ENCODE measurements at regions not wholly inside any gene's neighbourhood (a gene's known extent, or its start where the extent isn't known, plus 50 kb on each side); places are given as distances from the start of the nearest gene placed in this dataset.

- Histone ChIP-seq H3K36me3 (no peaks in the 10 kb centered on the region), H3K4me1 (no peaks in the 10 kb centered on the region), H3K27me3 (no peaks in the 10 kb centered on the region), H3K27ac (no peak overlapping the region), H3K9me3 (peaks cover 0 to 6% (median 0%) of the 10 kb centered on the region in 3 donors), H3K4me3 (no peak overlapping the region)
- TF ChIP-seq, protein P1, sequence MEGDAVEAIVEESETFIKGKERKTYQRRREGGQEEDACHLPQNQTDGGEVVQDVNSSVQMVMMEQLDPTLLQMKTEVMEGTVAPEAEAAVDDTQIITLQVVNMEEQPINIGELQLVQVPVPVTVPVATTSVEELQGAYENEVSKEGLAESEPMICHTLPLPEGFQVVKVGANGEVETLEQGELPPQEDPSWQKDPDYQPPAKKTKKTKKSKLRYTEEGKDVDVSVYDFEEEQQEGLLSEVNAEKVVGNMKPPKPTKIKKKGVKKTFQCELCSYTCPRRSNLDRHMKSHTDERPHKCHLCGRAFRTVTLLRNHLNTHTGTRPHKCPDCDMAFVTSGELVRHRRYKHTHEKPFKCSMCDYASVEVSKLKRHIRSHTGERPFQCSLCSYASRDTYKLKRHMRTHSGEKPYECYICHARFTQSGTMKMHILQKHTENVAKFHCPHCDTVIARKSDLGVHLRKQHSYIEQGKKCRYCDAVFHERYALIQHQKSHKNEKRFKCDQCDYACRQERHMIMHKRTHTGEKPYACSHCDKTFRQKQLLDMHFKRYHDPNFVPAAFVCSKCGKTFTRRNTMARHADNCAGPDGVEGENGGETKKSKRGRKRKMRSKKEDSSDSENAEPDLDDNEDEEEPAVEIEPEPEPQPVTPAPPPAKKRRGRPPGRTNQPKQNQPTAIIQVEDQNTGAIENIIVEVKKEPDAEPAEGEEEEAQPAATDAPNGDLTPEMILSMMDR (IDR thresholded peaks at IDR 0.05): no peak
- TF ChIP-seq POLR2A (IDR thresholded peaks at IDR 0.05) (no peak), EP300 (IDR thresholded peaks at IDR 0.05) (no peak), POLR2AphosphoS5 (IDR thresholded peaks at IDR 0.05) (no peak)
- no peak for ATAC-seq
- WGBS, 2 donors (ENCODE audit: low coverage in 1 of 2): 31% methylated on average over 3 of the region's 3 CpGs
Measured at GRCh38 chr4:135072553-135072952, 871.0 kb upstream of the PABPC4L start.

GRCh38 chr4:135065366-135065765, 863.8 kb upstream of the PABPC4L start:
- Histone ChIP-seq H3K27me3 (no peaks in the 10 kb centered on the region), H3K4me1 (no peaks in the 10 kb centered on the region), H3K4me3 (no peak overlapping the region), H3K9me3 (no peaks in the 10 kb centered on the region), H3K27ac (no peak overlapping the region), H3K36me3 (no peaks in the 10 kb centered on the region)
- 52 to 67% methylated on average over 1 to 2 of the region's 2 CpGs for WGBS, 2 donors (ENCODE audit: low coverage in 1 of 2)
- no peak for ATAC-seq
- TF ChIP-seq POLR2AphosphoS5 (IDR thresholded peaks at IDR 0.05): no peak
- TF ChIP-seq EP300 (IDR thresholded peaks at IDR 0.05): no peak
- TF ChIP-seq POLR2A (IDR thresholded peaks at IDR 0.05): no peak
- TF ChIP-seq, protein P1 (IDR thresholded peaks at IDR 0.05): no peak

- no peak overlapping the region for H3K4me3 ChIP-seq
- H3K27ac ChIP-seq: no peak overlapping the region
- no peaks in the 10 kb centered on the region for H3K4me1 ChIP-seq
- H3K27me3 ChIP-seq: no peaks in the 10 kb centered on the region
- no peaks in the 10 kb centered on the region for H3K9me3 ChIP-seq
- H3K36me3 ChIP-seq: no peaks in the 10 kb centered on the region
- ATAC-seq: no peak
- TF ChIP-seq, protein P1 (IDR thresholded peaks at IDR 0.05): no peak
- TF ChIP-seq POLR2AphosphoS5 (IDR thresholded peaks at IDR 0.05) (no peak), EP300 (IDR thresholded peaks at IDR 0.05) (no peak), POLR2A (IDR thresholded peaks at IDR 0.05) (no peak)
- WGBS, 2 donors (ENCODE audit: low coverage in 1 of 2): 40 to 53% methylated on average over 7 of the region's 7 CpGs
Measured at GRCh38 chr4:135050086-135050717, 848.6 kb upstream of the PABPC4L start.

- Histone ChIP-seq H3K36me3 (no peaks in the 10 kb centered on the region), H3K27ac (no peak overlapping the region), H3K9me3 (no peaks in the 10 kb centered on the region), H3K4me1 (no peaks in the 10 kb centered on the region), H3K27me3 (no peaks in the 10 kb centered on the region), H3K4me3 (no peak overlapping the region)
- TF ChIP-seq POLR2AphosphoS5 (IDR thresholded peaks at IDR 0.05): no peak
- TF ChIP-seq, protein P1 (IDR thresholded peaks at IDR 0.05): no peak
- TF ChIP-seq POLR2A (IDR thresholded peaks at IDR 0.05): no peak
- TF ChIP-seq EP300 (IDR thresholded peaks at IDR 0.05): no peak
- ATAC-seq: no peak
- WGBS, 2 donors (ENCODE audit: low coverage in 1 of 2): 79% methylated on average over 1 of the region's 1 CpG; no CpG with 5 or more reads in 1 of the 2 donors
Measured at GRCh38 chr4:135032670-135033069, 831.1 kb upstream of the PABPC4L start.

GRCh38 chr4:135015771-135016170, 814.2 kb upstream of the PABPC4L start:
- WGBS, 2 donors (ENCODE audit: low coverage in 1 of 2): 68 to 75% methylated on average over 5 of the region's 5 CpGs
- TF ChIP-seq POLR2AphosphoS5 (IDR thresholded peaks at IDR 0.05): no peak
- TF ChIP-seq, protein P1 (IDR thresholded peaks at IDR 0.05): no peak
- Histone ChIP-seq H3K27me3 (no peaks in the 10 kb centered on the region), H3K4me1 (no peaks in the 10 kb centered on the region), H3K27ac (no peak overlapping the region), H3K9me3 (peaks cover 0 to 7% (median 0%) of the 10 kb centered on the region in 3 donors), H3K36me3 (no peaks in the 10 kb centered on the region), H3K4me3 (no peak overlapping the region)
- no peak for ATAC-seq

Data from gastroesophageal sphincter (tissue), 4 donors.